ENCODE measurements at regions not wholly inside any gene's neighbourhood (a gene's known extent, or its start where the extent isn't known, plus 50 kb on each side); places are given as distances from the start of the nearest gene placed in this dataset.

DNA sequence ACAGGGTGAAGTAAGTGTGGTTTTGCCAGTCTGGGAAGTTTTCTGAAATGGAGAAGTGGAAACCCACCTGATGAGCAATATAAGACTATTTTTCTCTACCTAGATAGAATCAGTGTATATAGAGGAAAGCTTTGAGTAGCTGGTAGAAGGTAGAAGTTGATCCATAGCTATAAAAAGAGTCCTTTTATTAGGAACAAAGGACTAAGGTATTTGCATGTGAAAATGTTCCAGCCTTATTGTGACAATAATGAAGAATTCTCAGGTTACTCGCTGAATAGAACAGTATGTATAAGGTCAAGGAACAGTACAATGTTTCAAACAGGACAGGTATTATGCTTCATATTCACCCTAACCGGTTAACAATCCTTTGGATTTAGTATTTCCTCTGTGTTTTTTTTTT is 972.2 kb downstream of the OTOL1 start:
- no peak for DNase-seq

DNA sequence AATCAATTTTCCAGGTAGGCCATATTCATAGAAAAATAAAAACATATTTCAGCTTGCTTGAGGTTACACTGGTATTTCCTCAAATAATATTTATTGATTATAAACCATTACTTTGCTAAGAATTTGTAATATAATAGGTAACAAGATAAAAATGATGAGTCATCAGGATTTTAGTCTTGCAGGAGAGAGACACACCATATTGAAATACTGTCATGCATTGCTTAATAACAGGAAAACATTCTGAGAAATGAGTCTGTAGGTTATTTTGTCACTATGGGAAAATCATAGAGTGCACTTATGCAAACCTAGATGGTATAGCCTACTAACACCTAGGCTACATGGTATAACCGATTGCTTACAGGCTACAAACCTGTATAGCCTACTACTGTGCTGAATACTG is 990.5 kb downstream of the OTOL1 start:
- DNase-seq = no peak

DNA sequence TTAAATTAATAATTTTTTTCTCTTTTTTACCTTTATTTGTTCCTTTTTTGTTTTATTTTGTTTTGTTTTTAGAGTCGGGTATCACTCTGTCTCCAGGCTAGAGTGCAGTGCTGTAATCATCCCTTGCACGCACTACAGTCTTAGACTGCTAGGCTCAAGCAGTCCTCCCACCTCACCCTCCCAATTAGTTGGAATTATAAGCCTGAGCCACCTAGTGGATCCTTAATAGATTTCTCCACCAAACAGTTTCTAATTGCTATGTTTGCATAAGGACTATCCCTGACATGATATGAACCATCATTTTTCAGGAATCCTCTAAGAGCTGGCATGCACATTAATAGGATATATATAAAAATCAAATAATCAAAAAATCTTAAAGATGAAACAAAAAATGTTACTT is 993.2 kb downstream of the OTOL1 start:
- no peak for DNase-seq

DNA sequence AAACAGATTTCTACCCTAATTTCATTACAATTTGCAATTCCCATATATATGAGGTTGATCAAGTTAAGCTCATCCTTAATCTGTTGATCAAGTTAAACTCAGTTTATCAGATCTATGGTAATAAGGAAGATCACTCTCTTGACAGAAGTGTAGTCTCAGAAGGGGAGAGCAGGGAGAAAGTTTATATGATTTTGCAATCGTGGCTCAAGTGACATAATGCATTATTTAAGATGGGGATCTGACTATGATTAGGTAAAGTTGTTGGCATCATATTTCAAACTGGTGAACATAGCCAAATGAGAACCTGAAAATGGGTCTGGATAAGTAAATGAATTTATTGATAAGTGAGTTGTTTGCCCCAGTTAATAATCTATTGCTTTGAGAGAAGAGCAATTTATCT is 995.3 kb downstream of the OTOL1 start:
- no peak for DNase-seq

DNA sequence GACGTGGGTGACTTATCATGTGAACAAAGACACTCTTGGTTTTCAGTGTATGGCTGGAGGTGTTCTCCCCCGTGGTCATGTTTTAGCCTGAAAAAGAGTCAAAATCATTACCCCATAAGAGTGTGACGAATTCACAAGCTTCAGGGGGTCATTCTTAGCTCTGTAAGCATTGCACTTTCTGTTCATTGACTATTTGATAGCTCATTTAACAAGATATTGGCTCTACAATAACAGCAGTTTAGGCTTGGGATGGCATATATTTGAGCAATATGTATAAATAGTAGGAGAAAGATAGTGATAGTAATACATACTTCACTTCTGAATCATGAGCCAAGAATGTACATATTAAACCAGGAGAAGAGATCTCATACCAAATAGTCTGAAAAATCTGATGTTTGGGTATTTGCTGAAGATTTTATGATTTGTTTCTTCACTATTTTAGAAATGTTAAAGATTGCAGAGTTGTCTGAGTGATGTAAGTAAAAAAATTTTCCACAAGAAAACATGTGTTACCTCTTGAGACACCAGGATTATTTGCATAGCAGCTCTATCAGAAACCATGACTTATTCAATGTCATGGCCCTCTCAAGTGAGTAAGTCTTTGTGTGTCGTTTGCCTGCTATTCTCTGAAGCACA is 996.0 kb downstream of the OTOL1 start:
- no peak for DNase-seq

GRCh38 chr3:162498626-162499025 is 1002.0 kb downstream of the OTOL1 start:
- no peak for DNase-seq

DNA sequence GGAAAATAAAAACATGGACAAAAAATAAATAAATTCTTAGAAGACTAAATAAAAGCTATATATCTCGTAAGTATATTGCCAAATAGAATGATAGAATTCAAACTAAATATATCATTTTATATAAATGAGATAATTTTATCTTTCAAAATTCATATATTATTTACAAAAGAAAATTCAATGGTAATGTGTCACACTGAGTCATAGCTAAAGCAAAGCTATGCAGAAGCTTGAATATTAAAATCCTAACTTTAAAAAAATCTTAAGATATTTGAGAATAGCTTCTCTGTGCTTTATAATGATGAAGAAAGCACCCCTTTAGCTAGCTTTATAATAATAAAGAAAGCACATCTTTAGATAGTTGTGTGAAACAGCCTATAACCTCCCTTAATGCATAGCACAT is 1010.8 kb downstream of the OTOL1 start:
- no peak for DNase-seq

- DNase-seq = no peak
These were observed 1015.9 kb downstream of the OTOL1 start for GRCh38 chr3:162512488-162512887.

GRCh38 chr3:162517110-162517509 is 1020.5 kb downstream of the OTOL1 start:
- no peak for DNase-seq

DNA sequence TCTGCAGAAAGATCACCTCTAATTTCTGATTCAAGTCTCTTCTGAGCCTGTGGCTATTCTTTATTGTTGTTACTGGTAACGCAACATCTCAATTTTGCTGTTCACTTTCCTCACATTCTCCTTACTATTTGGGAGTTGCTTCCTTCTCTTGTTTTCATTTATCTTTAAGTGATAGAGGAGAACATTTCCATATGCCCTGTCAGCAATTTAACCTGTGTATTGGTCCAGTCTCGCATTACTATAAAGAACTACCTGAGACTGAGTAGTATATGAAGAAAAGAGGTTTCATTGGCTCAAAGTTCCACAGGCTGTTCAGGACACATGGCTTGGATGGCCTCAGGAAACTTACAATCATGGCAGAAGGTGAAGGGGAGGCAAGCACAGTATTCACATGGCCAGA is 1025.1 kb downstream of the OTOL1 start:
- no peak for DNase-seq

DNA sequence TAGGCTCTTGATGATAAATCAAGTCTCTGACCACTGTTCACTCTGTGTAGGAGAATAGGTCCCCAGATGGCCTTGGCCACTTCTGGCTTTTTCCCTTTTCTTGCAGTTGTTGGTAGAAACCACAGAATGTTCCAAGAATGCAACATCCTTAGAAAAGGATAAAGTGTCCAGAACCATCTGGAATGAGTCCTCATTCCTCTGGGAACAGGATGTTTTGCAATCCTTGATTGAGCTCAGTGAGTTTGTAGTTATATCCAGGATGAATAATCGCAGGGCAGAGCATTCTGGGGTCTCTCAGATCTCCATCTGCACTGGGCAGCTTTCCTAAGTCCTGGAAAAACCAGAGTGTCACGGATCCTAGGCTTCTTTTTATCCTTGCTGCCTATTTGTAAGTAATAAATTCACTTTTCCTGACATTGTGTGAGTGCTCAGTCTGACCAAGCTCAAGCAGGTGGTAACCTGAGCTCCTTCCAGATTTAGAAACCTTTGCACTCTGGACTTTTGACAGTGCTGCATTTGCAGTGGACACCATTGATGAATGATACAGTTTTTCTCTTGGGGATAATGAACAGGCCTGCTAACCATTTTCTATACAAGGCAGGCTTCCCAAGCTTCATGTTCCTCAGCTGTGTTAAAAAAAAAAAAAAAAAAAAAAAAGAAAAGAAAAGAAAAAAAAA is 1028.6 kb downstream of the OTOL1 start:
- peak; percentile 25 for DNase-seq

DNA sequence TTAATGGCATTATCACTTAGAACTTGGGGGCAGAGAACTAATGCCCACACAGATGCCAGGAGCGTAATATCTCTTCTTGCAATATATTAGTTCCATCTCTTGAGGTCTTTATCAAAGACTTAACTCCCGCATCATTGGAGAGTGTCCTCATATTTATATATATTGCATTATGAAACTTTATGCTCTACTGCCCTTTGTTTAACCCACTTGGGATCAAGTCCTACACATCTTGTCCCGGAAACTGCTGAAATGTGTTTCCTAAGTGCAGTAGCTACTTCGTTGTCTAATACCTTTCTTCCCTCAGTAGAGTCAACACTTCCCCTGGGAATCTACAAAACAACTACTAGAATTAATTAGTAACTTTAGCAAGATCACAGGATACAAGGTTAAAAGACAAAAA is 1029.2 kb downstream of the OTOL1 start:
- no peak for DNase-seq

- no peak for DNase-seq
These were observed 1037.8 kb downstream of the OTOL1 start for GRCh38 chr3:162534431-162534830.

DNA sequence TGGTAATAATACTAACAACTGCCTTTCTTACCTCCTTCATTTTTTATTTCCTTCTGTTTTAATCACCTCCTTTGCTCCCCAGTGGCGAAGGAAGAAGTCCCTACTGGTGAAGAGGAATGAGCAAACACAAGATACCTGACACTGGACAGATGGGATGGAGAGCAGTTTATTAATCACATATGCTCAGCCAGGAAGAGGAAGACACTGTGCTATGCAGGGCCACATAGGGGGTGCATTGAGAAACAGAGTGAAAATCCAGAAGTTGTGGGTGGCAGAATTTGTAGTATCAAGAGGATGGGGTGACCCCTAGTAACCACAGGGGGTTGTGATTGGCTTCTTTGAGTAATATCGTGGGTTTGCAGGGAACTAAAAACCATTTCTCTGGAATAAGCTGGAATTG is 1041.9 kb downstream of the OTOL1 start:
- no peak for DNase-seq

GRCh38 chr3:162538906-162539305 is 1042.3 kb downstream of the OTOL1 start:
- DNase-seq = no peak

GRCh38 chr3:162540421-162540820 is 1043.8 kb downstream of the OTOL1 start:
- no peak for DNase-seq

GRCh38 chr3:162541923-162542322 is 1045.3 kb downstream of the OTOL1 start:
- no peak for DNase-seq

- DNase-seq = no peak
These were observed 1047.6 kb downstream of the OTOL1 start for GRCh38 chr3:162544246-162544645.

- DNase-seq = no peak
These were observed 1050.3 kb downstream of the OTOL1 start for GRCh38 chr3:162546910-162547309.

GRCh38 chr3:162547321-162547720 is 1050.7 kb downstream of the OTOL1 start:
- no peak for DNase-seq

GRCh38 chr3:162555761-162556160 is 1059.2 kb downstream of the OTOL1 start:
- DNase-seq = no peak

DNA sequence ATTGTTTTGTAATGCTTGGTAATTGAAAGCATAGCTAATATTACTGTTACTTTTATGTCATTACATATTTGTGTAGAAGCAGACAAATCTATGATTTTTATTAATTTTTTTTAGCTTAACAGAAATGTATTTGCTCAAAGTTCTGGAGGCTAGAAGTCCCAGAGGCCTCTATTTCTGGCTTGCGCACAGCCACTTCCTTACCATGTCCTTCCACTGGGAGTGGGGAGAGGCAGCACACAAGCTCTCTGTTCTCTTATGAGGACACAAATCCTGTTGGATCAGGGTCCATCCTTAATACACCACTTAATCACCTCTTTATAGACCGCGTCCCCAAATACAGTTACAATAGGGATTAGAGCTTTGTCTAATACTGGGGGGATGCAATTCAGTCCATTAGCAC is 1061.4 kb downstream of the OTOL1 start:
- no peak for DNase-seq

DNA sequence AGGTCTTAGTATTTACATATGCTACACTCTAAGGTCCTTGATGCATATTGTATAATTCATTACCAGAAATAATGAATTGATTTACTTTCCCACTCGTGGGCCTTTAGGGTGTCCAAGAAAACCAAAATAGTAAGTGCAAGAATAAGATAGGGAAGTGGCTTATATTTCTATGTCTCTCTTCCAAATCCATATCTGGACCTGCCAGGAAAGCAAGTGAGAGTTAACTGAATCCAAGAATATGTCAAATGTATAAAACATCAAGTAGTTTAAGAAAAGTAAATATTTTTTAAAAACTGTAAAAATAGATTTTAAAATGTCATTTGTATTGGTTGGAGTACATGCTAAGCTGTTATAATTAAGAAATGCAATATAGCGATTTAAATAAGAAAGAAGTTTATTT is 1072.1 kb downstream of the OTOL1 start:
- no peak for DNase-seq

- no peak for DNase-seq
These were observed 1072.7 kb downstream of the OTOL1 start for GRCh38 chr3:162569314-162569713.

- DNase-seq = no peak
These were observed 1088.4 kb downstream of the OTOL1 start for GRCh38 chr3:162584986-162585385.
